ENCODE measurements at regions not wholly inside any gene's neighbourhood (a gene's known extent, or its start where the extent isn't known, plus 50 kb on each side); places are given as distances from the start of the nearest gene placed in this dataset.

- Histone ChIP-seq H3K27ac (ENCODE audit: low read depth, low read length) (no peak overlapping the region), H3K4me3 (ENCODE audit: low read length) (no peak overlapping the region), H3F3A (ENCODE audit: control insufficient read depth, insufficient read depth) (no peaks in the 10 kb centered on the region), H3K27me3 (ENCODE audit: control insufficient read depth, low read length) (no peaks in the 10 kb centered on the region; the same call in 1 of the 2 replicates), H3K9me2 (replicated peaks; ENCODE audit: control insufficient read depth, low read length) (no peaks in the 10 kb centered on the region; the same call in 1 of the 2 replicates), H3K9me3 (ENCODE audit: control insufficient read depth, insufficient read depth, low read length) (no peaks in the 10 kb centered on the region), H3K79me2 (ENCODE audit: control insufficient read depth, low read length) (no peaks in the 10 kb centered on the region), H3K4me1 (ENCODE audit: control insufficient read depth, low read length) (no peaks in the 10 kb centered on the region), H3K4me2 (ENCODE audit: low read length) (no peak overlapping the region), H4K20me1 (ENCODE audit: control insufficient read depth, insufficient read depth, low read depth, low read length) (no peaks in the 10 kb centered on the region), H3K36me3 (ENCODE audit: control insufficient read depth, low read length) (peaks cover 5% of the 10 kb centered on the region; the same call in 1 of the 2 replicates)
- TF ChIP-seq EZH2phosphoT487 (IDR thresholded peaks at IDR 0.05; ENCODE audit: borderline replicate concordance, low read length) (no peak), CTCF (IDR thresholded peaks at IDR 0.05; ENCODE audit: low read depth, low read length, poor library complexity, severe bottlenecking) (no peak)
Measured at GRCh38 chr1:14318830-14319229, 279.7 kb upstream of the KAZN start.

- Histone ChIP-seq H3K4me1 (ENCODE audit: control insufficient read depth, low read length) (no peaks in the 10 kb centered on the region), H3K4me3 (ENCODE audit: low read length) (no peak overlapping the region), H3F3A (ENCODE audit: control insufficient read depth, insufficient read depth) (no peaks in the 10 kb centered on the region), H3K4me2 (ENCODE audit: low read length) (no peak overlapping the region), H3K36me3 (ENCODE audit: control insufficient read depth, low read length) (peaks cover 5% of the 10 kb centered on the region; the same call in 1 of the 2 replicates), H3K27me3 (ENCODE audit: control insufficient read depth, low read length) (no peaks in the 10 kb centered on the region; the same call in 1 of the 2 replicates), H3K9me2 (replicated peaks; ENCODE audit: control insufficient read depth, low read length) (no peaks in the 10 kb centered on the region; the same call in 1 of the 2 replicates), H4K20me1 (ENCODE audit: control insufficient read depth, insufficient read depth, low read depth, low read length) (no peaks in the 10 kb centered on the region), H3K79me2 (ENCODE audit: control insufficient read depth, low read length) (no peaks in the 10 kb centered on the region), H3K27ac (ENCODE audit: low read depth, low read length) (no peak overlapping the region), H3K9me3 (ENCODE audit: control insufficient read depth, insufficient read depth, low read length) (no peaks in the 10 kb centered on the region)
- TF ChIP-seq EZH2phosphoT487 (IDR thresholded peaks at IDR 0.05; ENCODE audit: borderline replicate concordance, low read length), result no peak
- no peak for TF ChIP-seq CTCF (IDR thresholded peaks at IDR 0.05; ENCODE audit: low read depth, low read length, poor library complexity, severe bottlenecking)
Measured at GRCh38 chr1:14320518-14320917, 278.0 kb upstream of the KAZN start.

- TF ChIP-seq EZH2phosphoT487 (IDR thresholded peaks at IDR 0.05; ENCODE audit: borderline replicate concordance, low read length), result no peak
- no peak for TF ChIP-seq CTCF (IDR thresholded peaks at IDR 0.05; ENCODE audit: low read depth, low read length, poor library complexity, severe bottlenecking)
- H3K79me2 ChIP-seq (ENCODE audit: control insufficient read depth, low read length), result no peaks in the 10 kb centered on the region
- H3K4me2 ChIP-seq (ENCODE audit: low read length), result no peak overlapping the region
- H3K9me3 ChIP-seq (ENCODE audit: control insufficient read depth, insufficient read depth, low read length), result no peaks in the 10 kb centered on the region
- no peaks in the 10 kb centered on the region; the same call in 1 of the 2 replicates for H3K9me2 ChIP-seq (replicated peaks; ENCODE audit: control insufficient read depth, low read length)
- peaks cover 5% of the 10 kb centered on the region; the same call in 1 of the 2 replicates for H3K36me3 ChIP-seq (ENCODE audit: control insufficient read depth, low read length)
- H3K4me1 ChIP-seq (ENCODE audit: control insufficient read depth, low read length), result no peaks in the 10 kb centered on the region
- no peak overlapping the region for H3K27ac ChIP-seq (ENCODE audit: low read depth, low read length)
- no peak overlapping the region for H3K4me3 ChIP-seq (ENCODE audit: low read length)
- H3F3A ChIP-seq (ENCODE audit: control insufficient read depth, insufficient read depth), result no peaks in the 10 kb centered on the region
- no peaks in the 10 kb centered on the region for H4K20me1 ChIP-seq (ENCODE audit: control insufficient read depth, insufficient read depth, low read depth, low read length)
- no peaks in the 10 kb centered on the region; the same call in 1 of the 2 replicates for H3K27me3 ChIP-seq (ENCODE audit: control insufficient read depth, low read length)
Measured at GRCh38 chr1:14320986-14321385, 277.5 kb upstream of the KAZN start.

Data from DOHH2 (cell line).